Osteocyte (in vitro differentiated cells): ENCODE measurements at regions not wholly inside any gene's neighbourhood (a gene's known extent, or its start where the extent isn't known, plus 50 kb on each side); places are given as distances from the start of the nearest gene placed in this dataset.

Experiments
- DNase-seq: peaks from one replicate; pipeline ENCODE4 v3.0.0; 2021; ENCODE audit warnings: mixed read lengths; ENCODE audit not compliant: unreplicated experiment; ENCODE audit errors: extremely low spot score
- H3K27ac Mint-ChIP-seq: one replicate; pipeline ENCODE4 v1.8.0; 2021; ENCODE audit warnings: mild to moderate bottlenecking, mixed read lengths; ENCODE audit not compliant: unreplicated experiment
- H3K27me3 Mint-ChIP-seq: one replicate; pipeline ENCODE4 v1.8.0; 2021; ENCODE audit warnings: mixed read lengths; ENCODE audit not compliant: unreplicated experiment
- H3K36me3 Mint-ChIP-seq: one replicate; pipeline ENCODE4 v1.8.0; 2021; ENCODE audit warnings: mixed read lengths; ENCODE audit not compliant: unreplicated experiment
- H3K4me1 Mint-ChIP-seq: one replicate; pipeline ENCODE4 v1.8.0; 2021; ENCODE audit warnings: mixed read lengths; ENCODE audit not compliant: unreplicated experiment
- H3K4me3 Mint-ChIP-seq: one replicate; pipeline ENCODE4 v1.8.0; 2021; ENCODE audit warnings: mild to moderate bottlenecking, moderate library complexity, mixed read lengths; ENCODE audit not compliant: unreplicated experiment
- H3K9me3 Mint-ChIP-seq: one replicate; pipeline ENCODE4 v1.8.0; 2021; ENCODE audit warnings: mixed read lengths; ENCODE audit not compliant: unreplicated experiment
- CTCF ChIP-seq: fragments of 200-600 bp; sonication (generic); IDR thresholded peaks from 2 replicates; pipeline ENCODE4 v1.5.0; 2021; ENCODE audit warnings: antibody characterized with exemption, mild to moderate bottlenecking, moderate library complexity

DNA sequence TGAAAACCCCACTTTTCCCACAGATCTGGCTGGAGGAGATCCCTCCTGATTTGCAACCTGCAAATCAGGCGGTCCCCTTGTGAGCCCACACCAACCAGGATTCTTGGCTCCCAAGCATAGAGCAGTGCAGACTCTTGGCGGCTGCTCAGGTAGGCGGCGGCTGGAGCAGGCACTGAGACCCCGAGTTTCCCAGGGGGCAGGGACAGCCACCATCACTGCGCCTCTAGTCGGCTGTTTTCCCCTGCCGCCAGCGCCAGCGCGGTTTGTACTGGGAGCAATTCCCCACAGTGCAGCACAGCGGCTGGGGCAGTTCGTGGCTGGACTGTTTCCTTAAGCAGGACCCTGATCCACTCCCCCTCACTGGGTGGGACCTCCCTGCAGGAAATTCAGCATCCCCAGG, 323.3 kb downstream of the TRIB2 start:
- Mint-ChIP-seq H3K27ac (no peak overlapping the region), H3K36me3 (no peaks in the 10 kb centered on the region), H3K9me3 (peaks cover 21% of the 10 kb centered on the region), H3K4me3 (no peak overlapping the region), H3K4me1 (no peaks in the 10 kb centered on the region), H3K27me3 (peaks cover 47% of the 10 kb centered on the region)
- DNase-seq: no peak
- TF ChIP-seq CTCF: no peak

GRCh38 chr2:13046557-13047165, 329.9 kb downstream of the TRIB2 start:
- peaks cover 8% of the 10 kb centered on the region for H3K9me3 Mint-ChIP-seq
- H3K27me3 Mint-ChIP-seq: peaks cover 63% of the 10 kb centered on the region
- no peak overlapping the region for H3K27ac Mint-ChIP-seq
- peaks cover 2% of the 10 kb centered on the region for H3K4me1 Mint-ChIP-seq
- no peak for DNase-seq
- H3K4me3 Mint-ChIP-seq: no peak overlapping the region
- TF ChIP-seq CTCF: peak; percentile 59
- no peaks in the 10 kb centered on the region for H3K36me3 Mint-ChIP-seq

GRCh38 chr2:13050764-13051163, 334.0 kb downstream of the TRIB2 start:
- Mint-ChIP-seq H3K4me1 (peaks cover 2% of the 10 kb centered on the region), H3K27ac (no peak overlapping the region), H3K36me3 (no peaks in the 10 kb centered on the region), H3K4me3 (no peak overlapping the region), H3K9me3 (no peaks in the 10 kb centered on the region), H3K27me3 (peaks cover 56% of the 10 kb centered on the region)
- no peak for TF ChIP-seq CTCF
- DNase-seq: no peak

GRCh38 chr2:13052547-13052946, 335.8 kb downstream of the TRIB2 start:
- H3K27ac Mint-ChIP-seq: no peak overlapping the region
- TF ChIP-seq CTCF: no peak
- H3K36me3 Mint-ChIP-seq: no peaks in the 10 kb centered on the region
- H3K4me1 Mint-ChIP-seq: peaks cover 2% of the 10 kb centered on the region
- no peak for DNase-seq
- H3K27me3 Mint-ChIP-seq: peaks cover 57% of the 10 kb centered on the region
- H3K9me3 Mint-ChIP-seq: no peaks in the 10 kb centered on the region
- H3K4me3 Mint-ChIP-seq: no peak overlapping the region

DNA sequence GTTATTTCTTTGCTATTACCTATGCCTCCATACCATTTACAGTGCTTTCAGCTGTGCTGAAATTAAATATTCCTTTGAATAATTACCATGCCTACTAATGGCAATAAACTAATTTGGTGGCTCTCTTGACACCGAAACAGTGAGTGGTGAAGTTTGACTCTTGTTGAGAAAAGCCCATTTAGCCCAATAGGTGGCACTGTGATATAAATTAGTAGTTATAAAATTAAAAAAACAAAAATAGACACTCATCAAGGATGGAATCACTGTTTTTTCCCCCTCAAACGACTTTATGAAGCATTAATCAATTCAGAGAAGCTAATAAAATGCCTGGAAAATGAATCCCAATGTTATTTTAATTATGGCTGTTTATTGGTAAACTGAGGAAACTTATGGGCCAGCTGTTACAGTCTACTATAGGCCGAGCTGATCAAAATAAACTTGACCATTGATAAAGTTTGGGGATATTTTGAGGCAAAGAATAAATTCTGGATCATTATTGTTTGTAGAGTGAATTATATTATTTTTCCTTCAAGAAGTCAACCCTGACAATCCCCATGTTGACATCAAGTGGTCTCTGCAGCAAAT, 339.6 kb downstream of the TRIB2 start:
- TF ChIP-seq CTCF: peak; percentile 59
- H3K36me3 Mint-ChIP-seq: no peaks in the 10 kb centered on the region

More for the DNA sequence above, 339.6 kb downstream of the TRIB2 start:
- Mint-ChIP-seq H3K4me1 (no peaks in the 10 kb centered on the region), H3K27ac (no peak overlapping the region), H3K9me3 (no peaks in the 10 kb centered on the region), H3K27me3 (peaks cover 63% of the 10 kb centered on the region), H3K4me3 (no peak overlapping the region)
- DNase-seq: no peak
